Progenitor cell of endocrine pancreas (in vitro differentiated cells): ENCODE measurements at regions not wholly inside any gene's neighbourhood (a gene's known extent, or its start where the extent isn't known, plus 50 kb on each side); places are given as distances from the start of the nearest gene placed in this dataset.

Experiments
- DNase-seq: peaks from one replicate; pipeline ENCODE4 v3.0.0; 2021; ENCODE audit warnings: low spot score; ENCODE audit not compliant: unreplicated experiment
- H3K27ac Mint-ChIP-seq: 2 replicates; pipeline ENCODE4 v1.8.0; 2021; ENCODE audit warnings: mild to moderate bottlenecking, moderate library complexity, mixed read lengths
- H3K27me3 Mint-ChIP-seq: 2 replicates; pipeline ENCODE4 v1.8.0; 2021; ENCODE audit warnings: mixed read lengths
- H3K36me3 Mint-ChIP-seq: 2 replicates; pipeline ENCODE4 v1.8.0; 2022; ENCODE audit warnings: mixed read lengths; ENCODE audit not compliant: insufficient read depth
- H3K4me1 Mint-ChIP-seq: 2 replicates; pipeline ENCODE4 v1.8.0; 2021; ENCODE audit warnings: low read depth, mixed read lengths
- H3K4me3 Mint-ChIP-seq: 2 replicates; pipeline ENCODE4 v1.8.0; 2021; ENCODE audit warnings: low read depth, mild to moderate bottlenecking, moderate library complexity, mixed read lengths
- H3K9me3 Mint-ChIP-seq: 2 replicates; pipeline ENCODE4 v1.8.0; 2021; ENCODE audit warnings: low read depth, mixed read lengths
- CTCF ChIP-seq: fragments of 200-600 bp; sonication (generic); IDR thresholded peaks from one replicate; pipeline ENCODE4 v1.5.0; 2021; ENCODE audit warnings: antibody characterized with exemption, mild to moderate bottlenecking; ENCODE audit not compliant: unreplicated experiment

- peaks cover 12% of the 10 kb centered on the region for H3K4me1 Mint-ChIP-seq
- no peaks in the 10 kb centered on the region for H3K27me3 Mint-ChIP-seq
- H3K36me3 Mint-ChIP-seq = no peaks in the 10 kb centered on the region
- TF ChIP-seq CTCF = no peak
- no peak overlapping the region for H3K27ac Mint-ChIP-seq
- H3K9me3 Mint-ChIP-seq = no peaks in the 10 kb centered on the region
- H3K4me3 Mint-ChIP-seq = no peak overlapping the region
- no peak for DNase-seq
These were observed 182.4 kb upstream of the DPT start for GRCh38 chr1:168911370-168911769.

- Mint-ChIP-seq H3K4me3 (no peak overlapping the region), H3K27me3 (peaks cover 3% of the 10 kb centered on the region), H3K27ac (no peak overlapping the region), H3K36me3 (no peaks in the 10 kb centered on the region), H3K9me3 (no peaks in the 10 kb centered on the region), H3K4me1 (no peaks in the 10 kb centered on the region)
- DNase-seq = no peak
- TF ChIP-seq CTCF = no peak
These were observed 184.9 kb upstream of the DPT start for GRCh38 chr1:168913711-168914463.

- no peak overlapping the region for H3K27ac Mint-ChIP-seq
These were observed 188.3 kb upstream of the DPT start for GRCh38 chr1:168917309-168917708.

GRCh38 chr1:168917796-168918195 is 188.7 kb upstream of the ATP1B1 start:
- Mint-ChIP-seq H3K4me1 (peaks cover 16% of the 10 kb centered on the region), H3K27me3 (peaks cover 3% of the 10 kb centered on the region), H3K4me3 (no peak overlapping the region), H3K27ac (no peak overlapping the region), H3K9me3 (no peaks in the 10 kb centered on the region), H3K36me3 (no peaks in the 10 kb centered on the region)
- DNase-seq = no peak
- no peak for TF ChIP-seq CTCF

More at GRCh38 chr1:168917309-168917708, 188.3 kb upstream of the DPT start:
- Mint-ChIP-seq H3K9me3 (no peaks in the 10 kb centered on the region), H3K4me3 (no peak overlapping the region), H3K4me1 (peaks cover 16% of the 10 kb centered on the region), H3K36me3 (no peaks in the 10 kb centered on the region), H3K27me3 (peaks cover 3% of the 10 kb centered on the region)
- TF ChIP-seq CTCF = no peak
- DNase-seq = no peak

- peaks cover 16% of the 10 kb centered on the region for H3K4me1 Mint-ChIP-seq
- H3K9me3 Mint-ChIP-seq = no peaks in the 10 kb centered on the region
- H3K27me3 Mint-ChIP-seq = peaks cover 3% of the 10 kb centered on the region
- no peak overlapping the region for H3K27ac Mint-ChIP-seq
- no peaks in the 10 kb centered on the region for H3K36me3 Mint-ChIP-seq
- no peak for TF ChIP-seq CTCF
- no peak for DNase-seq
- H3K4me3 Mint-ChIP-seq = no peak overlapping the region
These were observed 187.4 kb upstream of the ATP1B1 start for GRCh38 chr1:168918860-168919741.
